ENCODE measurements at regions not wholly inside any gene's neighbourhood (a gene's known extent, or its start where the extent isn't known, plus 50 kb on each side); places are given as distances from the start of the nearest gene placed in this dataset.
"Not testable (repeated sequence)": the region's sequence is repeated elsewhere in the genome, so short reads cannot be mapped to it uniquely, and the experiment has no call there.

DNA sequence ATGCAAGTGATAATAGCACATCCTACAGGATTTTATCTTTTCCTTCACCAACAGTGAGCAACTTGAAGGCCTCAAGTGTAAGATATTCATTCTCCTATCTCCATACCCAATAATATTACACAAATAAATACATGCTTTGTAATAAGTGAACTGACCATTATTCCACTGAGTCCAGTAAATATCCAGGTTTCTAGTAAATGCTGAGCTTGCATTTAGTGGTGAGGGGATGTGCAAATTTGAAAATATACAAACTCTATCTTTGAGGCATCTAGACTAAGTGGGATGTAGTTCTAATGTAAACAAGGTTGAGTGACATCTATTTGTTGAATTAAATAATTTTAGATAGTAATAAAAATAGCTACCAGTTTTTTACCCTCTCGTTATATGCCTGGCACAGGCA is 587.6 kb upstream of the IL12A start:
- no peak for DNase-seq

DNA sequence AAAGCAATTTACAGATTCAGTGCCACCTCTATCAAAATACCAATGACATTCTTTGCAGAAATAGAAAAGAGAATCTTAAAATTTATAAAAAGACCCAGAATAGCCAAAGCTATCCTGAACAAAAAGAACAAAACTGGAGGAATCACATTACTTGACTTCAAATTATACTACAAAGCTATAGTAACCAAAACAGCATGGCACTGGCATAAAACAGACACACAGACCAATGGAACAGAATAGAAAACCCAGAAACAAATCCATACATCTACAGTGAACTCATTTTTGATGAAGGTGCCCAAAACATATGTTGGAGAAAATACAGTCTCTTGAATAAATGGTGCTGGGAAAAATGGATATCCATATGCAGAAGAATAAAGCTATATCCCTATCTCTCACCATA is 578.9 kb upstream of the IL12A start:
- not testable (repeated sequence) for DNase-seq

DNA sequence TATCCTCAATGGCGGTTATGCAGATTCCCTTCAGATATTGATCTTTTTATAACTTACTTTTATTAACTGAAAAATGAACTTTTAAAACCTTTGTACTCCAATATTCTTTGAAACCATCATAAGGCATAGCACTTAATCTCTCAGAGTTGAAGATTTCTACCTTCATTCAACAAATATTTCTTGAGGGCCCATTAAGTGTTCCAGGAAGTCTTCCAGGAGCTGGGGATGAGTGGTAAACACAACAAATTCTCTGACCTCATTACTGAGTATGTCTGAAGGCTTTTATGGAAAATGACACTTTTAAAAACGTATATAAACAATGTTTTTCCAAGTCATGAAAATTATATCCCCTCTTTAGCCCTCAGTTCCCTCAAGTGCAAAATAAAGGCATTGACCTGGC is 575.3 kb upstream of the IL12A start:
- DNase-seq, result no peak

DNA sequence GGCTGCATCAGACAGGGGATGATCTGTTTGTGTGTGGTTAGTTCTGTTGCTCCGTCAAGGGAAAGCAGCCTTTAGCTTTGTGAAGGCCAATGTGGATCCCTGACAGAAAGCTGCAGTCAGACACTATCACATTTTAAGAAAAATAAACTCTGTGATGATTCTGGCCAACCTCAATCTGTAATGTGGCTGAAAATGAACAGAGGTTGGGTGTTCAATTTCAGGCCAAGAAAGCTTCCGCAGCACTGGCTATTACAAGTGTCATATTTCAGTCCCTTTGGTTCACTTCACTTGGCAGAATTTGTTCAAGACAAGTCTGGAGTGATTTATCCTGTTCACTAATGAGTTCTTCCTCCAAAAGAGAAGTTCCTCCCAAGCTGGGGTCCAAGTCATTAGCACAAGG is 571.8 kb upstream of the IL12A start:
- no peak for DNase-seq

DNA sequence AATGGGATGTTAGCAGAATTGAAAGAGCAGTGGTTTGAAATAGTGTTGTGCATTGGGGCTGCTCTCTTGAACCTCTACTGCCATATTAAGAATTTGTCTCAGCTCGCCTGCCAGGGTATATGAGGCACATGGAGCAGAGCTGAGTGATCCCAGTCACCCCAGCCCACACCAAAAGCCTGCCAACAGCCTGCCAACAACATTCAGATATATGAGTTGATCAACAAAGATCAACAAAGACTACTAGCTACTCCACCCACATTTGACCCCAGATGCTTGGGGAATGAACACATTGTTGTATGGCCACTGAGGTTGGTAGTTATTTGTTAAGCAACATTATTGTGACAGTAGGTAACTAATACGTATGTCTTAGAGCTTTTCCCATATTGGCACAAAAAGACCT is 570.9 kb upstream of the IL12A start:
- DNase-seq, result no peak

DNA sequence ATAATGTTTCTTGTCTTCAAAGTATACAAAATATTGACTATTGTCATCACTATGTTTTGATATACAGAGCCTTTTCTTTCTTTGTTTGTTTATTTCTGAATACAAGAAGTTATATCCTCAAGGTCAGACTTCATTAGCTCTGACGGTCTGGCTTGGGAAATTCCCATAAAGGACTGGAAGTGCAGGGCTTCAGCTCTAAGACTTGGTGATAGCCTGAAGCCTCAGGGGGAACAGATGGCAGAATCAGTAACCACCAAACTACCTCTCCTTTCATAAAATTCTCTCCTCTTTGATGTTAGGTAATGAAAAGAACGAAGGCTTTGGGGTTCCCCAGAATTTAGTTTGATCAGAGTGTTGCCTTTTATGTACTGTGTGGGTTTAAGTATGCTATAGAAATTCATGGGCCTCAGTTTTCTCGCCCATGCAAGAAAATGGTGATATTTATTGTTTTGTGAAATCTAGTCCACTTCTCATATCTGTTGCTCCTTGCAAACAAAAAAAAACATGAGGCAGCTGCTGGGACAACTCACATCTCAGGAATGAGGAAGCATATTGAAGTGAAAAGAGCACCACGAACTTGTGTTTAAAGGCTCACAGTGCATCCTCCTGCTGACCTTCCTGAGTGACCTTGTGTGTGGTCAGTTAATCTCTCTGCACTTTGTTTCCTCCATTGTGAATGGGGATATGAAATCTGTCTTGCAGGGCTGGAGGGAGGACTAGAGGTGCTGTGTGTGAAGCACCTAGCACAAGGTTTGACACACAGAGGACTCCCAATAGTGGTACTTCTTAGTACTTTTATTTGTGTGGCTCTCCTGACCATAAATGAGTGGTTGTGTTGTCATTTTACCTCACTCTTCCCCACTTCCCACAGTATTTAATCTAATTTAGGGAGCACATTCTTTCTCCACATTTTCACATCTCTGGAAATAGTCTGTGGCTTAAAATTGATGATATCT is 569.8 kb upstream of the IL12A start:
- no peak for DNase-seq

DNA sequence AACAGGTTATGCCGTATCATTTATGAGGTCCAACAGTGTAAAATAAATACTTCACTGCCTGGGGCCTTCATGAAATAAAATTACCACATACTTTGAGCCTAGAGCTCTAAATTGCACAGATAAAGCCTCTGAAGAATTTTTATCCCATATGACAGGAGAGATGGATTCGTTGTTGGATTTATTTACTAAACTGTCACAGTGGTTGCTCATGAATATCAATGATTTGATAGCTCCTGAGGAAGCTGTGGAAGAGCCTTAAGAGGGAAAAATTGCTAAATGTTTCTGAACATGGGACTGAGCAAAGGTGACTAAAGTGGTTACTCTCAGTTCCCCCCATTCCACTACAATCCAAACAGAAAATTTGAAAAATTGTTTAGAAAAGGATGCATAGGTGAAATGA is 558.9 kb upstream of the IL12A start:
- DNase-seq, result no peak

DNA sequence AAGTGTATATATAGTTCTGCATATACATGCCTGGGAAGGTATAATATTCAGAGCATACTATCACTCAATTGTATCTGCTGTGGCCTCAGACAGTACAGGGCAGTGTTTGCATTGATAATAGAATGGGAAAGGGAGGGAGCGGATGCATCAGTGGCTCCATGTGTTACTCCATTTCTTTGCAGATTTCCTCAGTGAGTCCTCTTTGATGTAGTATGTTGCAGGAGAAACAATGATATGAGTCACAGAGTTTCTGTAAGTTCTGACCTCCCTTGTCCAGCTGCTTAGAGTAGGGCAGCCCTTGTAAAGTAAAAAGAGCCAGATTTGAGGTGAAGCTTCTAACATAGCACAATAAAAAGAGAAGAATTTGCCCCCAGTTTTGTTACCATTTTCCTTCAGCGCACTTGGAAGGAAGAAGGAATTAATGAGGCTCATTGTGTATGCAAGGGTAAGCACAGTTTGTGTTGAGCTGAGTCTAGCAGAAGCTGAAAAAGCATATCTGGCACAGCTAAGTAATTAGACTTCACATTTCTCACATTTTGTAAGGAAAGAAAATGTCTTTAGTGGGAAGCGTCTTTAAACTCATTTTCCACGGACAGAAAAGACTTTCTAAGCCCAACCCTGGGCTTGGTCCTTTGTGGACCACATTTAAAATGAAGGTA is 555.8 kb upstream of the IL12A start:
- DNase-seq, result no peak

DNA sequence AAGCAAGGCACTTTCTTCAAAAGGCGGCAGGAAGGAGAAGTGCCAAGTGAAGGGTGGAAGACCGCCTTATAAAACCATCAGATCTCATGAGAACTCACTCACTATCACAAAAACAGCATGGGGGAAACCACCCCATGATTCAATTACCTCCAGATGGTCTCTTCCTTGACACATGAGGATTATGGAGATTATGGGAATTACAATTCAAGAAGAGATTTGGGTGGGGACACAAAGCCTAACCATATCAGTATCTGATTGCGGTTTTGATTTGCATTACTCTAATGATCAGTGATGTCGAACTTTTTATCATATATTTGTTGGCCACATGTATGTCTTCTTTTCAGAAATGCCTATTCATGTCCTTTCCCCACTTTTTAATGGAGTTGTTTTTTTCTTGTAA is 549.3 kb upstream of the IL12A start:
- DNase-seq, result no peak

DNA sequence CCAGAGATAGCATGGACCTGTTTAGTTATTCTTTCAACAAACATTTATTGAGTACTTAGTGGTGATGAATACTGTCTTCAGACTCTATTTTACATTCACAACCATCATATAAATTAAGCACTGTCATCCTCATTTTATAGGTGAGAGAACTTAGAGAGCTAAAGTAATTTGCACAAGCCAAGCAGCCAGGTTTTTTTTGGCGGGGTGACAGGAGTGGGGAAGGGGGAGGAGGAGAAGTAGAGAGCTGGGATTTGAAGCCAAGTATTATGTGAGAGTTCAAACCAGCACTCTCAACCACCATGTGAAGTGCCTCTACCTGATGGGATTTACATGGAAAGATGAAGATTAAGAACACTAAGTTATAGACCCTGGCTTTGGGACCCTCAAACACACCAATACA is 547.4 kb upstream of the IL12A start:
- no peak for DNase-seq

DNA sequence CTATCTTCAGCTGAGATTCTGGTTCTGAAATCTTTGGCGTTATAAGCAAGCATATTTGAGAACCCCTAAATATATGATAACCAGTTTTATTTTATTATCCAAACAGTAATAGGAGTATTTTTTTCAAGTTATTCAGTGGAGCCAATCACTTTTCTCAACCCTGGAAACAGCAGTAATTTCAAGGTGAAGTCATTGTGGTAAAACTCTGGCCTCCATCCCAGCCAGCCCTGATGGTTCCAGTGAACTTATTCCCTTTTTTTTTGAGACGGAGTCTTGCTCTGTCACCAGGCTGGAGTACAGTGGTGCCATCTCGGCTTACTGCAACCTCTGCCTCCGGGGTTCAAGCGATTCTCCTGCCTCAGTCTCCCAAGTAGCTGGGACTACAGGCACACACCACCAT is 545.4 kb upstream of the IL12A start:
- DNase-seq, result no peak

DNA sequence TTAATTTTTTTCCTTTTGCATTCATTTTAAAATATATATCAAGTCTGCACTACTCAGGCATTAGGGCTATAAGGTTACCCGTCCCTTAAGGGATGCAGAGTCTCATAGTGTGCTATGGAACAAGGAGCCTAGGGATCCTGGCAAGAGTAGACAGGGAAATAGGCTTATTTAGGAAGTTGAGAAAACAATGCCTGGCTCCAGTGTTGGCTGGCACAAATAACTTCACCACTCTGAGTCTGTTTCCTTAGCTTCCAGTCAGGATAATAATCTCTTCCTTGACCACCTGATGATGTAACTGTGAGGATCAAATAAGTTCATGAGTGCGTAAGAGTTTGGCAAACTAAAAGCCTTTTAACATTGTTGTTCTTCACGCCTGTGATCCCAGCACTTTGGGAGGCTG is 540.8 kb upstream of the IL12A start:
- DNase-seq, result no peak

DNA sequence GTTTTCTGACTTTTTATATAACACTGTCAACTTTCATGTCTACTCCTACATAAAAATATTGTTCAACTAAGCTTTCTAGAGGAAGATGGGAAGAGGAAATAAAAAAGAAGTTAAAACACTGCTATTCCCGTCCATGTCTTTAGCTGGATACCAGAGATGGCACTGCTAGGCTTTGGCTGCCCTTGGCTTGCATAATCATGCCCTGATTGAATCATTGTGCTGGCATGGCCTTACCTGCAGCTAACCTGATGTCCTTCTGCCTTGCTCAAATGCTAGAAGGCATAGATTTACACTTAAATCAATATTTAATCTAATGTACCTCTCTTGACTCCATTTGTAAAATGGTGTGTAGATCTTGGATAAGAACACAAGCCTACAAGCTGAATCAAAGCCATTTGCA is 539.7 kb upstream of the IL12A start:
- DNase-seq, result no peak

DNA sequence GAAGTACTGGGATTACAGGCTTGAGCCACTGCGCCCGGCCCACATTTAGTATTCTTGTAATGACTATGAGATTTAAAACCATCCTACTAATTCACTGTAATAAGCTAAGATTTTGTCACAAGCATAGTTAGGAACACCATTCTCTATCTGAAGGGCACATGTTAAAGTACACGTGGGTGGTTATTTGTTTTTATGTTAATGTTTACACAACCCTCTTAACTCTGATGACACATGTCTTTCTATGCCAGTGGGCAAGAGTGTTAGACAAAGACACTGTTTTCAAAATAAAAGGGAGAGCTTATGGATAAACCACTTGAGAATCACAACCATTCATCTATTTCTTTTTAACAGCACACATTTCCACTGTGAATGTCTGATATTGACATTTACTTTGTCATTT is 537.6 kb upstream of the IL12A start:
- no peak for DNase-seq

DNA sequence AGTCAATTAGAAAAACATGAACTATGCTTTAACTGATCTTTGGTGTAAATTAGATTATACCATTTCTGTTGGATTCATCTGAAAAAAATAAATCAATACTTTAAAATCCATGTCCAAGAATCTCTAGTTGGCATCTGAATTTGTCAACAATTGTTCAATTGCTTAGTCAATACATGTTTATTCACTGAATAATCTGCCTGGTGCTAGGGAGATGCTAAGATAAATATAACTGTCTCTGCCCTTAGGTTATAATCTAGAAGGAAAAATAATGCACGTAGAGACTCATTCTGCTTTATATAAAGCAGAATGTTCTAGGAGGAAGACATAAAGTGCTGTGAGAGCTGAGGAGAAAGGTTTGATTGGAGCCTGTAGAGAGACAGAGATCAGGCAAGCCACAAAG is 537.2 kb upstream of the IL12A start:
- DNase-seq, result no peak

DNA sequence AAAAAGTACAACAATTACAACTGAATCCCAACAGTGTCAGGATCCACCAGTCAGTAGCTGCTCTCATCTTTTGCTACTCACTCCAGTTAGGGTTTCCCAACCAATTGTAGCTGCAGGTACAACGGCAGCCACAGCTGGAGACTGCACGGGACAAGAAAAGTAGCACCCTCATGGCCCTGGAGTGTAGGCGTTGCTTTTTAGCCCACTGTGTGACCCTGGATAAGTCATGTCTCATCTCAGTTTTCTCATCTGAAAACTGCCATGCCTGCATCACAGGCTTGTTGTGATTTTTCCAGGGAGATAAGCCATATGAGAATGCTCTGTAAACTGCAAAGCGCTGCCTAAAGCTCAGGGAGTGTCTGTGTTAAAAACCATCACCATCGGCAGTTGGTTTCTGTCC is 535.6 kb upstream of the IL12A start:
- no peak for DNase-seq

DNA sequence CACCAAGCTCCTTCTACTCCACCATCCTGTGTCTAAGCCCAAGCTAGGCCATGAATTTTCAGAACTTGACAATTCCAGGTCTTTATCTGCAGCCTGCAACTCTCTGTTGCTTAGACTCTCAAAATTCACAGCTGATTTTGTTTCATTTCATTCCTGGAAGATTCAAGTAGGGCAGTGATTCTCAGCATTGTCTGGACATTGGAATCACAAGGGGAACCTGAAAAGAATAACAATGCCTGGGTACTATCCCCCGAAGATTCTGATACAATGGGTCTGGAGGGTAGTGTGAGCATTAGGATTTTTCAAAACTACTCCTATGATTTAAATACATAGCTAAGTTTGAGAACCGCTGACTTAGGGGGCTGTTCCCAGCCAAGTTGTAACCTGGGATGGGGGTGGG is 534.7 kb upstream of the IL12A start:
- no peak for DNase-seq

DNA sequence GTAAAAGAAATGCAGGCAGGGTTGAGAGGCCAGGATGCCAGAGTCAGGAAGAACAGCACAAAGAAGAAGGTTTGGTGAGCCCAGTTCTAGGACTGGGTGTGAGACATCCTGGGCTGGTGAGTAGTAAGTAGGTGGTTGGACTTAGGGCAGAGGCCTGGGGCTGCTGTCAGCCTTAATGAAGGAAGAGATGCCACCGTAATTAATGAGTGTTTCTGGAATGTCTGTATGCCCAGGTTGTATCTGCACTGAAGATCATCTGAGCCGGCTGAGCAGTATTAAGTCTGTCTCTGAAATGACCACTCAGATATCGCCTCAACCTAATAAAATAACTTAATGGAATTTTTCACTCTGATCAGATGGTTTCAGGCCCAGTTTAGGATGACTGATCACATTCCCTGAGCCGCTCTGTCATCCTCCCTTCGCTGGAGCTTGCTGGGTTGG is 532.9 kb upstream of the IL12A start:
- DNase-seq, result no peak

DNA sequence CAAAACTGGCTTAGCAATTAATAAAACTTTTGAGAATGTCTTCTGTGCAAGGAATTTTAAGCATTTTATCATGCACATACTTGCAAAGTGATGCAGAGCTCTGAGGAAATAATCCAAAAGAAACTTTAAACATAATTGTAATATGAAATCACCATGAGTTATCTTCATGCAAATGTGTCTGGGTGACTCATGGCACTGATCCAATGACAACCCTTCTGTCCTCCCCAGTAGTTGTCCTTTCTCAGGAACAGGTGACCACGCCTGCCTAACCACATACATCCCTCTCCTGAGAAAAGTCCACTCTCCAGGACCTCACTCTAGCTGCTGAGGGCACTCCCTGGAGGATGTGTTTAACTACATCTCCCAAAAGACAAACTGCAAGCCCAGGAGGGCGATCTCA is 530.6 kb upstream of the IL12A start:
- no peak for DNase-seq

DNA sequence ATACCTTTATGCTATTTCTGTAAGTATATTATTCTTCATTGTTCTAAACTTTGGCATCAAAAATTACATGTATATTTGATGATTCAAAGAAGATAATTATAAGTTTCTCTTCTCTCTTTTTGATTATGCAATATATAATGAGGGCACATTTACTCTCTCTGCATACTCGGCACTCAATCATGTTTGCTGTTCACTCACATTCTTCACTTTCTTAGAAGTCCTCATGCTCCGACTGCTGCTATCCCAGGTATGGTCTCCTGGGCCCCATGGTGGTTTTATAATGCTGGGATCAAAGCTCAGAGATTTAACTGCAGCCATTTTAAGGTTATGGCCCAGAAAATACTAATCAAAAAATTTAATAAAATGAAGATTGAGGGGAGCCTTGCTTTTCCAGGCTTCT is 529.7 kb upstream of the IL12A start:
- no peak for DNase-seq

DNA sequence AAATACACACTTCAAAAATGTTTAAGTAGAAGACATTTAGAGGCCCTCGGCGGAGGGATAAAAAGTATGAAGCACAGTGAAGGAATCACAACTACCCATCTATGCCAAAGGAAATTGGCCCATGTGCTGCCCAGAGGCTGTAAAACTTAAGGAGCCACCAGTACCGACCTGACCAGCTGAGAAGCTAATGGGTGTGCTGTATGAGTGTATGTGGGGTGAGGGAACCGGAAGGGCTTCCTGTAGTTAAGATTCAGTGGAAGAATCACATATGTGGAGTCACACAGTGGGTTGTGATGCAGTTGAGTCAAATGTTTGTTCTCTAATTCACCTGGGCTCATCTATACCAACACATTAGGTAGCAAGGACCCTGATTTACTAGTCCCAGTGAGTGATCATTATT is 516.0 kb upstream of the IL12A start:
- DNase-seq, result no peak

DNA sequence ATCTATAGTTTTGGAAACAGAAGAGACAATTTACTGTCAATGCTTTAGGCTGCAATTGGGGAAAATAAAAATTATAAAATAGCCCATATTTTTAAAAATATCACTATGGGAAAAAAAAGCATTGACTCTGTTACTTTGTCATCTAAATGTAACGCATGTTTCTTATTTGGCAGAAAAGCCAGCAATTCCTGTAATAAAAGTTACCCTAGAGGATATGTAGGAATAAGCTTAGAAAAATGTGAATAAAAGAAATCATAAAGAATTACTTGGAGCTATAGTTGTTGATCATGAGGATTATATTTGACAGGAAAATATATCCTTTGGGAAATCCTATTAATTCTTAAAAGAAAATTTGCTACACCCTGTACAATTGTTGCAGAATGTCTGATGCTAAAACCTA is 515.4 kb upstream of the IL12A start:
- DNase-seq, result no peak

DNA sequence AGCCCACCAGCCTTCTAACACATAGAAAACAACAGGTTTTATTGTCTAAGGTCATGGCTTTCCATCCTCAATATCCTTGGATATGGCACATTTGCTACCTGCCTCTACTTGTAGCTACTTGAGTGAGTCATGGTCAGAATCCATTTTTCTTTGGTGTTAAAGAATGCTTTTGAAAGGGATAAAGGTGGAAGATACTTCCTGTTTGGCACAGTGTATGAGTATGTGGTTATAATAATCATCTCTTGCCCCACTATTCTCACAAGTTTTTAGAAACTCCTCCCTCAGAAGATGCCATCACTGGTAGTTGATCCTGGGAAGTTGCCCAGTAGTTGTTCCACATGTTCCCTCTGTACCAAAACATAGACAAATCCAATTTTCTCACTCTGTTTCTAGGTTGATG is 508.6 kb upstream of the IL12A start:
- no peak for DNase-seq

DNA sequence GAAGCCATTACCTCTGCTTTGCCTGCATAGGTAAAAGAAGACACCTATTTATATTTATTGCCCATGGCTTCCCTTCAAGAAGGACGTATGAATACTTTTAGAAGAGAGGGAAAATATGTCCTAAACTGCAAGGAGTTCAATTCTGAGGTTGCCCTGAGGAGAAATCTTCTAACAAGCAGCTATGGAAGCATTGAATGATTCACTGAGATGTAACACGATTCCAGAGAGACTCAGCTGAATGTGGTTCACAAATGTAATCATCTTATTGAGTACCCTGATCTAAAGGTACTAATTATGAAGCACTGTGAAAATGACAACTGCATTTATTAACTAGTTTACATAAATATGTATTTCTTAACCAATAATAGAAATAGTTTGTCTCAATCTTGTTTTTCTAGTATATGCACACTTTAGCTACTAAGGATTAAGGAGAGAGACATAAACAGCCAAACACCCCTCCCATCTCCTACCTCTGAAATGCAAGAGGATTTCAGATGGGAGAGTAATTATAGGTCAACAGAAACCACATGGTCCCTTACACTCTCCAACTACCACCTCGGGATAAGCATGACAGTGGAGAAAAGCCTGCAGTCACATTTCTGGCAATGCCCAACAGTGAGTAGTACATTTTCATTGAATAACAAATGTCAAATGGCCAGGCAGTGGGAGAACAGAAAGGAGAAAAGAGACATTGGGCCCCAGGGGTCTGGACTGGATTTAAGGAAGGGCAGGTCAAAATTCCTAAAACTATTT is 506.2 kb upstream of the IL12A start:
- DNase-seq, result no peak
